H1 (cell line): ENCODE measurements at regions not wholly inside any gene's neighbourhood (a gene's known extent, or its start where the extent isn't known, plus 50 kb on each side); places are given as distances from the start of the nearest gene placed in this dataset.

Experiments
- CBX8 ChIP-seq: fragments of 300-800, 300-1000 bp; sonication (generic); IDR thresholded peaks from 2 replicates; pipeline ENCODE4 v1.7.1; 2016; ENCODE audit warnings: low read depth, low read length, borderline replicate concordance
- CEBPB ChIP-seq: IDR thresholded peaks from 2 replicates; pipeline ENCODE4 v1.6.1; 2012; ENCODE audit warnings: low read depth, low read length
- CREB1 ChIP-seq: IDR thresholded peaks from 2 replicates; pipeline ENCODE4 v1.6.1; 2012; ENCODE audit warnings: inconsistent platforms
- EP300 ChIP-seq, 2 experiments: IDR thresholded peaks; 1 replicate in 1 of 2; 2 replicates in 1 of 2; pipeline ENCODE4 v1.6.1; 2011 to 2012; ENCODE audit warnings: low read depth in 2 of 2, low read length in 2 of 2, mild to moderate bottlenecking in 2 of 2, borderline replicate concordance in 1 of 2, inconsistent platforms in 1 of 2, moderate library complexity in 1 of 2
- EZH2 ChIP-seq: fragments of 200-600 bp; sonication (generic); IDR thresholded peaks from 2 replicates; pipeline ENCODE4 v1.7.1; 2012; ENCODE audit warnings: low read depth, mild to moderate bottlenecking, moderate library complexity, low read length, inconsistent platforms; ENCODE audit not compliant: severe bottlenecking
- KDM5A ChIP-seq: fragments of 200-600 bp; IDR thresholded peaks from 2 replicates; pipeline ENCODE4 v1.7.1; 2012; ENCODE audit warnings: mild to moderate bottlenecking, low read length, inconsistent platforms, mixed read lengths
- POLR2A ChIP-seq, 2 experiments: IDR thresholded peaks; 1 replicate in 1 of 2; 2 replicates in 1 of 2; pipeline ENCODE4 v1.6.1; 2011; ENCODE audit warnings: low read depth in 2 of 2, low read length in 2 of 2, mild to moderate bottlenecking in 2 of 2; ENCODE audit errors: control extremely low read depth in 1 of 2
- RNF2 ChIP-seq: fragments of 200-900, 300-1000 bp; sonication (generic); IDR thresholded peaks from 2 replicates; pipeline ENCODE4 v1.7.1; 2016; ENCODE audit warnings: borderline replicate concordance, low read depth, mild to moderate bottlenecking, antibody characterized with exemption, low read length; ENCODE audit not compliant: poor library complexity, severe bottlenecking; ENCODE audit errors: missing control alignments
- SRF ChIP-seq: IDR thresholded peaks from 2 replicates; pipeline ENCODE4 v1.6.1; 2011; ENCODE audit warnings: mild to moderate bottlenecking, low read depth, low read length, moderate library complexity
- TF ChIP-seq, protein P1 (sequence below), 3 experiments: IDR thresholded peaks; 1 replicate in 2 of 3; 2 replicates in 1 of 3; pipeline versions ENCODE4 v1.5.1 to v1.6.1; 2011; ENCODE audit warnings: low read length in 3 of 3, mild to moderate bottlenecking in 3 of 3, inconsistent platforms in 2 of 3, low read depth in 1 of 3, moderate library complexity in 1 of 3; ENCODE audit not compliant: insufficient read depth in 1 of 3; ENCODE audit errors: control extremely low read depth in 1 of 3
- TF ChIP-seq, protein P2 (sequence below): IDR thresholded peaks from 2 replicates; pipeline ENCODE4 v1.6.1; 2011; ENCODE audit warnings: low read depth, mild to moderate bottlenecking, low read length; ENCODE audit not compliant: insufficient read depth
- TF ChIP-seq, protein P3 (sequence below): IDR thresholded peaks from 2 replicates; pipeline ENCODE4 v1.6.1; 2012; ENCODE audit warnings: low read length, inconsistent platforms

DNA sequence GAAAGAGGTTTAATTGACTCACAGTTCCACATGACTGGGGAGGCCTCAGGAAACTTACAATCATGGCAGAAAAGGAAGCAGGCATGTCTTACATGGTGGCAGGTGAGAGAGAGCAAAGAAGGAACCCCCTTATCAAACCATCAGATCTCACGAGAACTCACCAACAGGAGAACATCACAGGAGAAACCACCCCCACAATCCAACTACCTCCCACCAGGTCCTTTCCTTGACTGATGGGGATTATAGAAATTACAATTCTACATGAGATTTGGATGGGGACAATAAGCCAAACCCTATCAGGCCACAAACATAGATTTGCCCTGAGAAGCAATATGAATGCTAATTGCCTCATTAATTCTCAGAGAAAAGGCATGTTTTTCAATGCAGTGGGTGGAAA, 138.2 kb upstream of the RAPGEF2 start:
- TF ChIP-seq EZH2 (no peak), CEBPB (no peak), RNF2 (no peak), SRF (no peak), CBX8 (no peak), POLR2A (IDR thresholded peaks at IDR 0.05; ENCODE audit: control extremely low read depth in 1 of 2, low read depth in 2 of 2, low read length in 2 of 2) (no peak), CREB1 (no peak), KDM5A (no peak), EP300 (IDR thresholded peaks at IDR 0.05; ENCODE audit: borderline replicate concordance in 1 of 2, low read depth in 2 of 2, low read length in 2 of 2) (no peak)
- TF ChIP-seq, protein P1, sequence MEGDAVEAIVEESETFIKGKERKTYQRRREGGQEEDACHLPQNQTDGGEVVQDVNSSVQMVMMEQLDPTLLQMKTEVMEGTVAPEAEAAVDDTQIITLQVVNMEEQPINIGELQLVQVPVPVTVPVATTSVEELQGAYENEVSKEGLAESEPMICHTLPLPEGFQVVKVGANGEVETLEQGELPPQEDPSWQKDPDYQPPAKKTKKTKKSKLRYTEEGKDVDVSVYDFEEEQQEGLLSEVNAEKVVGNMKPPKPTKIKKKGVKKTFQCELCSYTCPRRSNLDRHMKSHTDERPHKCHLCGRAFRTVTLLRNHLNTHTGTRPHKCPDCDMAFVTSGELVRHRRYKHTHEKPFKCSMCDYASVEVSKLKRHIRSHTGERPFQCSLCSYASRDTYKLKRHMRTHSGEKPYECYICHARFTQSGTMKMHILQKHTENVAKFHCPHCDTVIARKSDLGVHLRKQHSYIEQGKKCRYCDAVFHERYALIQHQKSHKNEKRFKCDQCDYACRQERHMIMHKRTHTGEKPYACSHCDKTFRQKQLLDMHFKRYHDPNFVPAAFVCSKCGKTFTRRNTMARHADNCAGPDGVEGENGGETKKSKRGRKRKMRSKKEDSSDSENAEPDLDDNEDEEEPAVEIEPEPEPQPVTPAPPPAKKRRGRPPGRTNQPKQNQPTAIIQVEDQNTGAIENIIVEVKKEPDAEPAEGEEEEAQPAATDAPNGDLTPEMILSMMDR (IDR thresholded peaks at IDR 0.05; ENCODE audit: control extremely low read depth in 1 of 3, insufficient read depth in 1 of 3, low read depth in 1 of 3, low read length in 3 of 3), result no peak
- TF ChIP-seq, protein P2, sequence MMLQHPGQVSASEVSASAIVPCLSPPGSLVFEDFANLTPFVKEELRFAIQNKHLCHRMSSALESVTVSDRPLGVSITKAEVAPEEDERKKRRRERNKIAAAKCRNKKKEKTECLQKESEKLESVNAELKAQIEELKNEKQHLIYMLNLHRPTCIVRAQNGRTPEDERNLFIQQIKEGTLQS, result no peak
- TF ChIP-seq, protein P3, sequence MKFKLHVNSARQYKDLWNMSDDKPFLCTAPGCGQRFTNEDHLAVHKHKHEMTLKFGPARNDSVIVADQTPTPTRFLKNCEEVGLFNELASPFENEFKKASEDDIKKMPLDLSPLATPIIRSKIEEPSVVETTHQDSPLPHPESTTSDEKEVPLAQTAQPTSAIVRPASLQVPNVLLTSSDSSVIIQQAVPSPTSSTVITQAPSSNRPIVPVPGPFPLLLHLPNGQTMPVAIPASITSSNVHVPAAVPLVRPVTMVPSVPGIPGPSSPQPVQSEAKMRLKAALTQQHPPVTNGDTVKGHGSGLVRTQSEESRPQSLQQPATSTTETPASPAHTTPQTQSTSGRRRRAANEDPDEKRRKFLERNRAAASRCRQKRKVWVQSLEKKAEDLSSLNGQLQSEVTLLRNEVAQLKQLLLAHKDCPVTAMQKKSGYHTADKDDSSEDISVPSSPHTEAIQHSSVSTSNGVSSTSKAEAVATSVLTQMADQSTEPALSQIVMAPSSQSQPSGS, result no peak
